ENCODE measurements at regions not wholly inside any gene's neighbourhood (a gene's known extent, or its start where the extent isn't known, plus 50 kb on each side); places are given as distances from the start of the nearest gene placed in this dataset.

DNA sequence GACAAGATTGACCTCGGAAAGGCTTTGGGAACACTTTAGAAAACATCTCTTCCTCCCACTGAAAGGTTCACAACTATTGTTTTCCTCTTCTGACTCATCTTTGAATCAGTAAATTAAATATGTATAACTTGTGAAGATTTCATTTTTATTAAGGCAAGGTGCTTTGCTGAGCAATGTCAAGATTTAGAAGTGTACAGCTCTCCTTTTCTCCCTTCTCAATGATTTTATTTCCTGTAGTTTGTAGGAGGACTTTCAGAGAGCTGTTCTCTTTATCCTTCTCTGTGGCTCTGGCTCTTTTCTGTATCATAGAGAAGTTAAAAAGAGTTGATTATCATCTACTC lies 594.2 kb downstream of the METTL15 start:
- Histone ChIP-seq H3K27ac (no peak overlapping the region), H3K36me3 (no peaks in the 10 kb centered on the region), H3K4me3 (no peak overlapping the region), H3K4me1 (no peaks in the 10 kb centered on the region), H3K27me3 (no peaks in the 10 kb centered on the region), H3K9me3 (no peaks in the 10 kb centered on the region)
- DNase-seq (ENCODE audit: low spot score): no peak
- TF ChIP-seq, protein P1, sequence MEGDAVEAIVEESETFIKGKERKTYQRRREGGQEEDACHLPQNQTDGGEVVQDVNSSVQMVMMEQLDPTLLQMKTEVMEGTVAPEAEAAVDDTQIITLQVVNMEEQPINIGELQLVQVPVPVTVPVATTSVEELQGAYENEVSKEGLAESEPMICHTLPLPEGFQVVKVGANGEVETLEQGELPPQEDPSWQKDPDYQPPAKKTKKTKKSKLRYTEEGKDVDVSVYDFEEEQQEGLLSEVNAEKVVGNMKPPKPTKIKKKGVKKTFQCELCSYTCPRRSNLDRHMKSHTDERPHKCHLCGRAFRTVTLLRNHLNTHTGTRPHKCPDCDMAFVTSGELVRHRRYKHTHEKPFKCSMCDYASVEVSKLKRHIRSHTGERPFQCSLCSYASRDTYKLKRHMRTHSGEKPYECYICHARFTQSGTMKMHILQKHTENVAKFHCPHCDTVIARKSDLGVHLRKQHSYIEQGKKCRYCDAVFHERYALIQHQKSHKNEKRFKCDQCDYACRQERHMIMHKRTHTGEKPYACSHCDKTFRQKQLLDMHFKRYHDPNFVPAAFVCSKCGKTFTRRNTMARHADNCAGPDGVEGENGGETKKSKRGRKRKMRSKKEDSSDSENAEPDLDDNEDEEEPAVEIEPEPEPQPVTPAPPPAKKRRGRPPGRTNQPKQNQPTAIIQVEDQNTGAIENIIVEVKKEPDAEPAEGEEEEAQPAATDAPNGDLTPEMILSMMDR (IDR thresholded peaks at IDR 0.05): no peak

DNA sequence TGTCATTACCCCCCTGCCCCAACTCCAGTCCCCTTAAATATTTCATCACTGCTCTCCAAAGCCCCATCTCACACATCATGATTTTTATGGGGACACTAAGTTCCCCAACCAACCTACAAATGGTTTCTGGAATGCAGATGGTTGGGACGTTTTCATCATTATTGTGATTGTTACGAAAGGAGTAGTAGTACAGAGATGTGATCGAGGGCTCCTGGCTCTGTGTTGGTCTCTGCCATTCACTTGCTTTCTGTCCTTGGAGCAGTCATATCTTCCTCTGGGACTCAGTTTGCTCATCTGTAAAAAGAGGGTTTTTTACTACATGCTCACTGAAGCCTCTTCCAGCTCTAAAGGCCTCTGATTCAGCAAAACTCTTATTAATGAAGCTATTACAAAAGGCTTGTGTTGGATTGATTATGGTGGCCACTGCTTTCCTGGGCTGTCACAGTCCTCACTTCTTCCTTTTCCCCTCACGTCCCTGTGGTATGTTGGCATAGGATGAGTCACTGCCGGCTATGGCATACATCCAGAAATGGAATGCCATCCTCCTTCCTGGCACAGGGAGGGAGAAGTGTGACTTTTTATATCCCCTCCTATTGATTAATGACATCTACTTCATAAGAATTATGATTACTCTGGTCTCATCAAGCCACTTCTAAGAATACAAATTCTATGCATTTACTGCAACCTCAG lies 593.7 kb downstream of the METTL15 start:
- TF ChIP-seq, protein P1 (IDR thresholded peaks at IDR 0.05): no peak
- no peak overlapping the region for H3K27ac ChIP-seq
- no peaks in the 10 kb centered on the region for H3K4me1 ChIP-seq
- H3K36me3 ChIP-seq: no peaks in the 10 kb centered on the region
- no peak for DNase-seq (ENCODE audit: low spot score)
- no peaks in the 10 kb centered on the region for H3K27me3 ChIP-seq
- H3K9me3 ChIP-seq: no peaks in the 10 kb centered on the region
- H3K4me3 ChIP-seq: no peak overlapping the region

DNA sequence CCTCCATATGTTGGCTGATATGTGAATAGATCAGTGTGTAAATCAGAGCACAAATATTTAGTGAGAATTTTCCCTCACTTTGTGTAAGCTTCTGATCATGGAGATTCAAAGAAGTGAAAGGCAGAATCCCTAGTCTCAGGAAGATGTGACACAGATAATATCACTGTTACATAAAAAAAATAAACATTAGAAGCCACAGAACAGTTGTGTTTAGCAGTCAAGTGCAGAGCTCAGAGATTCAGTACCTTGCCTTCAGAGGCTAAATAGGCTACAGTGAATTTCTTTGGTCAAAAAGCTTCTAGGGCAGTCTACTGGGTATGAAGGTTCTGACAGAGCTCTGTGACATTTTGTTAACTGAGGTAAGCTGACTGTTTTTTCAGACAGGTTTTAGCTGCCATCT lies 591.5 kb downstream of the METTL15 start:
- no peak overlapping the region for H3K4me3 ChIP-seq
- no peaks in the 10 kb centered on the region for H3K36me3 ChIP-seq
- no peak overlapping the region for H3K27ac ChIP-seq
- H3K9me3 ChIP-seq: no peaks in the 10 kb centered on the region
- H3K4me1 ChIP-seq: no peaks in the 10 kb centered on the region
- no peak for DNase-seq (ENCODE audit: low spot score)
- TF ChIP-seq, protein P1 (IDR thresholded peaks at IDR 0.05): no peak
- no peaks in the 10 kb centered on the region for H3K27me3 ChIP-seq

DNA sequence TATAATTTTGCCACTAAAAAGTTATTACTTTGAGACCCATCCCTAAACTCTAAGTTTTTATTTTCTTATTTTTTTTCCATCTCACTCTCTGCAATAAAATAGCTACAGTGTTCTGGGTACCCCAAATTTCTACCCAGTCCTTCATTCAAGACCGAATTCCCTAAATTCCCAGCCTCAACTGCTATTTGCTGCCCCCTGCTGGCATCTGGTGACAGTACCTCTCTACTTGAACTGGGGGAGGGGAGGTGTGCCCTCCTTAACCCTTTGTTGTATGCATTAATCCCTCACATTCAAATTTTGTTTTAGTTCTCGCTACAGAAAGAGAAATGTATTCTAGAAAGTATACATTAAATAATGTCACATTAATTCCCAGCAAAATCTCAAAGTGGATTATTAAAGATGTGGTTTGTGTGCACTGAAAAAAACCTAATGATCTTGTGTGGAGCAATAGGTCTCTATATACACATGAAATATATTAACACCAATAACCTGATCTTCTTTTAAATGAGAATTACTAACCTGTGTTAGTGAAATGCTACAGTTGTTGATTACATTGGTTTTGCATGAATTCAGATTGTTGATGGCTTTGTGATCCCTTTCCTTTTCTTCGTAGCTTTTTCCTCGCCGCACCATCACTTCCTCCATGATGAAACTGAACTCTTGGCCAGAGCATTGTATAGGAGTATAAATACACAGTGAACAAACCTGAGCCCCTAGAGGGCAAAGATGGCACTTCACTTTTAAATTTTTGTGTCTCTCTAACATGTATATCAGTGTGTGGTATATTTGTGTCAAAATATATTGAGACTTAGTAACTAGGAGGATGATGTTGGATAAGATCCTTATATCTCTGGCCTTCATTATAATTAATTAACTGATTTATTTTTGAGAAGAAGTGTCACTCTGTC lies 590.0 kb downstream of the METTL15 start:
- TF ChIP-seq, protein P1 (IDR thresholded peaks at IDR 0.05): peak; percentile 43 to 77
- DNase-seq (ENCODE audit: low spot score): no peak
- no peaks in the 10 kb centered on the region for H3K9me3 ChIP-seq
- H3K36me3 ChIP-seq: no peaks in the 10 kb centered on the region
- H3K4me1 ChIP-seq: no peaks in the 10 kb centered on the region
- H3K27ac ChIP-seq: no peak overlapping the region
- H3K27me3 ChIP-seq: no peaks in the 10 kb centered on the region
- H3K4me3 ChIP-seq: no peak overlapping the region

DNA sequence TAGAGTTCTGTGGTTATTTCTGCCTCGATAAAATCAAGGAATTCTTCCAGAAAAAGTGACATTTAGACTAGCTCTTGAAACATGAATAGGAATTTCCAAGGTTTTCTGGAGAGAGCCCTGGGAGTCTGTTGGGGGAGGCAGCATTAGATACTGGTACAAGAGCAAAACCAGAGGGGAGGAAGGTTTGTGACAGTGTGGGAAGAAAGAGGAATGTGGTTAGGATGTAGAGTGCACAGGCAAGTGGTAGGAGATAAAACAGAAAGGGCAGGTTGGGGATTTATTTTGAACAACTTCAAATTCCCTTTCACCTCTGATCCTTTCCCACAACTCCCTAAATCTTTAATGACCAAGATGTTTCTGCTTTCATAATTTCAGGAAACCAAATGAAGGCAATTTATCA lies 588.4 kb downstream of the METTL15 start:
- TF ChIP-seq, protein P1 (IDR thresholded peaks at IDR 0.05): no peak

More for the DNA sequence above, 588.4 kb downstream of the METTL15 start:
- H3K36me3 ChIP-seq: no peaks in the 10 kb centered on the region
- no peak overlapping the region for H3K27ac ChIP-seq
- no peaks in the 10 kb centered on the region for H3K4me1 ChIP-seq
- H3K4me3 ChIP-seq: no peak overlapping the region
- H3K27me3 ChIP-seq: no peaks in the 10 kb centered on the region
- no peak for DNase-seq (ENCODE audit: low spot score)
- no peaks in the 10 kb centered on the region for H3K9me3 ChIP-seq

All from right atrium auricular region (tissue), 2 donors.